ENCODE measurements at regions not wholly inside any gene's neighbourhood (a gene's known extent, or its start where the extent isn't known, plus 50 kb on each side); places are given as distances from the start of the nearest gene placed in this dataset.

GRCh38 chr7:118006979-118007378 is 133.7 kb upstream of the CTTNBP2 start:
- no peak for DNase-seq (ENCODE audit: low read depth, low spot score)
- H3K4me3 ChIP-seq (ENCODE audit: low read length): no peak overlapping the region

GRCh38 chr7:118009419-118009818 is 136.2 kb upstream of the CTTNBP2 start:
- H3K4me3 ChIP-seq (ENCODE audit: low read length): no peak overlapping the region
- no peak for DNase-seq (ENCODE audit: low read depth, low spot score)

DNA sequence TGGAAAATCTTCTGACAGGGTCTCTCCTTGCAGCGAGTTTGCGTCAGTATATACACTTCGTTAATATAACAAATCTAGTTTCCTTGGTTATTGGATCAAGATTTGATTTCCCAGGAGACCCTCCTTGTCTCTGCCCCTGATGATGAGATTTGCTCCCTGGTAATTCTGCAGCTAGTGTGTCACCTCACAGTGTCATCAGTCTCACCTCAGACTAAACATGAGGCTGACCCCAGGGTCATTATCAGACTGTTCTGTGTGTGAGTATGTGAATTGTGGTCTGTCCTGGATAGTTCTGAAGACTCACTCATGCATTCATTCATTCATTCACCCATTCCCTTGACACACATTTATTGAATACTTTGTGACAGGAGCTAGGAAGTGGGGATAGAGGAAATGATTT is 138.4 kb upstream of the CTTNBP2 start:
- DNase-seq (ENCODE audit: low read depth, low spot score): no peak
- H3K4me3 ChIP-seq (ENCODE audit: low read length): no peak overlapping the region

DNA sequence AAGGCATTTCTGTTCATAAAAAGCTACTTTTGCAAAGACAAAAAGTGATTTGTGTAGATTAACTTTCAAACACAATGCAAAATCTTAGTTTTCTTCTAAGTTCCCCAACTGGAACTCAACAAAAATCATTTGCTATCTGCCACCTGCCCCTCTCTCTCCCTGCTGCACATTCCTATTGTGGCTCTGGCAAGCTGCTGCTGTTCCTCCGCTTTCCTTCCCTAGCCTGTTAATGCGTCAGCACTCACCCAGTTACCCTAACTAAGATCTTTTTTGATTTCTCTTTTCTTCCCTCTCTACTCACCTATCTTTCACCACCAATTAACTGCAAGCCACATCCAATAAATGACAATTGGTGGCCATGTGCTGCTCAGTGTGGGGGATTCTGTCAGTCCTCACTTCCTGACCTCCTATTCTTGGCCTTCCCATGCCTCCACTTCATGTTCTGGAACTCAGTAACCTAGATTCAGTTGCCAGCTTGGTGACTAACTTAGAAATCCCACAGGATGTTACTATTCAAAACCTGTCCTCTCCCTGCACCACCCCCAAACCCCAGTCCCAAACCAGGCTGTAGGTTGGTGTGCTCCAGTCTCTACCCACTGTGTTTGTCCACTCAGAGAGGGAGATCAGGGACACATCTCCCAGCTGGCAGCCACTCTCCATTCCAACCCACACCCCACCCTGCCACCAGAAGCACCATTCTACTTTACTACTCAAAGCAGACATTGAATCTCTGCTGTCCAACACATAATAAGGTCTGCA is 140.2 kb upstream of the CTTNBP2 start:
- no peak overlapping the region for H3K4me3 ChIP-seq (ENCODE audit: low read length)
- no peak for DNase-seq (ENCODE audit: low read depth, low spot score)

- no peak for DNase-seq (ENCODE audit: low read depth, low spot score)
- H3K4me3 ChIP-seq (ENCODE audit: low read length): no peak overlapping the region
These were observed 149.3 kb upstream of the CTTNBP2 start for GRCh38 chr7:118022546-118022945.

DNA sequence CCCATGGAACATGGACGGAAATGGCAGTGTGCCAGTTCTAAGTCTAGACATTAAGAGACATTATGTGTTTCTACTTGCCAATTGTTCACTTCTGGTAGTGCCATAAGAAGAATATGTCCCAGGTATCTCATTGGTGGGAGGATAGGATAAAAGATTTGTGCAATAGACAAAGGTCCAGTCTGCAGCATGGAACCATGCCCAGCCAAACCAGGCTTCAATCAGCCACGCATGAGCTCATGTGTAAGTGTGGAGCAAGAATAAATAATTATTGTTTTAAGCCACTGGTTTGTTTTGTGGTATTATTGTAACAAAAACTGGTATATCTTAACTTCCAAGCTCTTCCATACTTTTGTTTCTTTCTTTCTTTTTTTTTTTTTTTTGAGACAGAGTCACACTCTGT is 153.6 kb upstream of the CTTNBP2 start:
- H3K4me3 ChIP-seq (ENCODE audit: low read length): no peak overlapping the region
- DNase-seq (ENCODE audit: low read depth, low spot score): no peak

DNA sequence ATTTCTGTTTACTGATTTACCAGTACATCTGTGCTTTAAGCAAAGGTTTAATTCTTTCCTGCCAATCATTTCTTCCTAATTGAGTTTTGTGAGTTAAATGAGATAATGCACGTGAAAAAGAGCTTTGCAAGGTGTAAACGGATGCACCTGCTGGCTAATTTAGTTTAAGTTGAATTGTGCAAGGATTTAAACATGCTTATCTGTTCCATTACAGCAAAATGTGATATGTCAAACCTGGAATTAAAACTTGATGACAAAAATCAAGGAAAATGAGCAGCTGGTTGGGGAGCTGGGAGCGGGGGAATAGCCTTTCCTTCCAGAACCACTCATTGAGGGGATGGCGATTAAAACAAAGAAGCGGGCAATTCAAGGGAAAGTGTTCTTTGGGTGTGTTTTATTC is 155.0 kb upstream of the CTTNBP2 start:
- no peak overlapping the region for H3K4me3 ChIP-seq (ENCODE audit: low read length)
- DNase-seq (ENCODE audit: low read depth, low spot score): no peak

GRCh38 chr7:118029826-118030422 is 154.0 kb upstream of the LSM8 start:
- no peak overlapping the region for H3K4me3 ChIP-seq (ENCODE audit: low read length)
- no peak for DNase-seq (ENCODE audit: low read depth, low spot score)

GRCh38 chr7:118033273-118033672 is 150.7 kb upstream of the LSM8 start:
- DNase-seq (ENCODE audit: low read depth, low spot score): no peak

DNA sequence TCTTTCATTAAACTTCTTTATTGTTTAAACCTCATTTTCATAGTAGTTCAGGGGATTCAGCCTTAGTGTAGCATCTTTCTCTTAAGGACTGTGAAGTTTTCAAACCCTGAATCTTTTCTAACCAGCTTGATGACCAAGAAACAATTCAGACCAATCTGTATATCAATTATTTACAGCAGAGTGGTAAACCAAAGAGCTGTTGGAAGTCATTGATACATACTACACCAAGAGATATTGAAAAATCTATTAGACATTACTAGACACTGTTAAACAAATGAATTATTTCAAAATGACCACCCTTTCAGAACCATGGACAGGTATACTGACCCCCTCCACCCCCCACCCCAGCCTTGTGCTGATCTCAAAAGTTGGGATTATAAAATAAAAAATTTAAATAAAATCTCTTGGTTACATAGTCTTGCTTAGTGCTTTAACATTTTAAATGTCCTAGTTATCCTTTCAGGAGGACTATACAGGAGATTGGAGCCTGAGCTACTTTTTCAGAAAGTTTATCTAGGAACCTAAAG is 143.9 kb upstream of the LSM8 start:
- H3K4me3 ChIP-seq (ENCODE audit: low read length): no peak overlapping the region
- no peak for DNase-seq (ENCODE audit: low read depth, low spot score)

More at GRCh38 chr7:118033273-118033672, 150.7 kb upstream of the LSM8 start:
- no peak overlapping the region for H3K4me3 ChIP-seq (ENCODE audit: low read length)

DNA sequence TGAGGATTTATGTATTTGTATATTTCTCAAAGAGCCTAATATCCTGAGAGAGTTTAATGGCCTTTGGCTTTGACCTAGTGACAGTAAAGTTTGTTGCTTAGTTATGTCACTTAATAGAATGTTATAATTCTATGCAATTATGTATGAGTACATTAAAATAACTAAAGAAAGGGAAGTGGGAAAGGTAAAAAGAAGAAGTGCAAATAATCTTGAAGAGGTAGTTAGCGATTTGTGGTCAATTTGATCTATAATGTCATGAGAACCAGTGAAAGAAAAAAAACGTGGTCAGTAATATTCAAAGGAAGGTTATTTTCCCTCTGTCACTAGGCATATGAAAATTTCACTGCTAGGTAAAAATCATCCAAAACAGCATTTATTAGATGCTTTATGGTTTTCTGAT is 143.4 kb upstream of the LSM8 start:
- no peak overlapping the region for H3K4me3 ChIP-seq (ENCODE audit: low read length)
- DNase-seq (ENCODE audit: low read depth, low spot score): no peak

- no peak for DNase-seq (ENCODE audit: low read depth, low spot score)
- H3K4me3 ChIP-seq (ENCODE audit: low read length): no peak overlapping the region
These were observed 142.6 kb upstream of the LSM8 start for GRCh38 chr7:118041251-118041878.

DNA sequence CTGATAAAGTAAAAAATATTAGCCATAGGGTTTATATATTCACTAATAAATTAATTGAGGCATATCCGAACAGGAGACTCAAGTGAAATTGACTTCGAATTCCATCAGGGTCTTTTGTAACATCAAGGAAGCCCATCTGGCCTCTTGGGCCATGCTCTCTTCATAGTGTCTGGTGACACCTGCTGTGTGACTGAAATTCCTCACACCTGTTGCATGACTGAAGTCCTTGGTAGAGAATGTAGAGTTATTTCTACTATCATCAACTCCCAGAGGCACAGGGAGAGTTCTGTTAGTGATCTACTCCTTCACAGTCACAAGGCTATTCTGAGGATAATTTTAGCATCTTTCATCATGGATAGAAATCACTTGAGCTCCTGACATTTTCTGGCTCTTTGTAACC is 138.3 kb upstream of the LSM8 start:
- no peak overlapping the region for H3K4me3 ChIP-seq (ENCODE audit: low read length)
- no peak for DNase-seq (ENCODE audit: low read depth, low spot score)

DNA sequence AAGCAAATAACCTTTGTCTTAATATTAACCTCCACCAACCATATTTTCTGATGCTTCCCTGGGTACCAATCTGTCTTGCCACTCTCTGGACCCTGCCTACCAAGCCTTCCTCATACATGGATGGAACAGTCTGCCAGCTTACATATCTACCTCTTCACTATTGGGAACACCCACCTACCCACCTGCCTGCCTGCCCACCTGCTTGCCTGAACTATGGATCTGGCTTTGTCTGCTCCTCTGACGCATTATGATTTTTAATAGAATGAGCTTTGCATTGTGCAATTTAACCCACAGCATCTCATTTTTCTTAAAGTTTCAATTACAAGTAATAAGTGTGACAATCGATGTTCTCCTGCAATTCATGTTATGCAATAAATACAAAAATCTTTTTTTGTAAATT is 137.9 kb upstream of the LSM8 start:
- H3K4me3 ChIP-seq (ENCODE audit: low read length): no peak overlapping the region
- DNase-seq (ENCODE audit: low read depth, low spot score): no peak

DNA sequence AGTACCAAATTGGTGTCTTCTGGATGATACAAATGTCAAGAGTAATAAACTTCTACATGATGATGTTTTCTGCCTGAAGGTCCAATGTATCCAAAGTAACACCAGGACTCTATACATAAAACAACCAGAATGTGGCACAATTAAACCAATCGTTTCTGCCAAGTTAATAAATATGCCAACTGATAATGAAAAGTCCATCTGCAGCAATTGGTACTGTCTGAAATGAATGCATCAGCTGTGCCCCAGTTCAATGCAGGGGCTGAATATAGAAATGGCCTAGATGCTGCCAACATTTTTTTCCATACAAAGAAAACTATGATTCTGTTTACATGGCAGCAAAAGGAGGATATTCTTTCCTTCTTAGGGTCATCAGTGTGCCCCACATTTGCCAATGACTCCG is 137.2 kb upstream of the LSM8 start:
- no peak for DNase-seq (ENCODE audit: low read depth, low spot score)
- no peak overlapping the region for H3K4me3 ChIP-seq (ENCODE audit: low read length)

GRCh38 chr7:118052336-118052735 is 131.6 kb upstream of the LSM8 start:
- no peak for DNase-seq (ENCODE audit: low read depth, low spot score)
- H3K4me3 ChIP-seq (ENCODE audit: low read length): no peak overlapping the region

DNA sequence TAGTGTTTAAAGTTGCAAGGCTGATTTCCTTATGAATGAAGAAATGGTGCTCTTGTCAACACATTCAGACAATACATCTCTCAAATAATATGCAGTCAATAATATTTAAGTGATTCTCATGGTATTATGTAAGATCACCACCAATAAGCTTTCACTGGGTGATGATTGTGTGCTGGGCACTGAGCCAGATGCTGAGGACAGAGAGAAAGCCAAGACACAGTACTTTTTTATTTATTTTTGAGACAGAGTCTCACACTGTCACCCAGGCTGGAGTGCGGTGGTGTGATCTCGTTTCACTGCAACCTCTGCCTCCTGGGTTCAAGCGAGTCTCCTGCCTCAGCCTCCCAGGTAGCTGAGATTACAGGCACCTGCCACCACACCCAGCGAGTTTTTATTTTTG is 130.6 kb upstream of the LSM8 start:
- no peak for DNase-seq (ENCODE audit: low read depth, low spot score)
- no peak overlapping the region for H3K4me3 ChIP-seq (ENCODE audit: low read length)

DNA sequence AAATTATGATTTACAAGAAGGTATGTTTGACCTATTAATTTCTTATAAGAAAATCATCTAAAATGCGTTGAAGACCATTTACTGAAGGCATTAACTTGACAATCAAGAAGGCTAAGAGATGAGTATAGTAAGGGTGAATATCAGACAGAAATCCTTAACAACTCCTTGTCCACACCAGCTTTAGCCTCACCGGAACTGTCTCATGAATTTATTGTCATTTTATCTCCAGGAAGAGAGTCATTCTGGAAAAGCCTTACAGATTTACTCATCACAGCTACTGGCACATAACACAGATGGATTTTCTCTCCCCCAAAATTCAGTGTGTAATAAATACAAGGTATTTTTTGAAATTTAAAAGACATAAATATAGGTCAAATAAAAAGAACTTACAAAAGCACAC is 129.4 kb upstream of the LSM8 start:
- DNase-seq (ENCODE audit: low read depth, low spot score): no peak

GRCh38 chr7:118055647-118056046 is 128.3 kb upstream of the LSM8 start:
- no peak overlapping the region for H3K4me3 ChIP-seq (ENCODE audit: low read length)
- DNase-seq (ENCODE audit: low read depth, low spot score): no peak

More for the DNA sequence above, 129.4 kb upstream of the LSM8 start:
- no peak overlapping the region for H3K4me3 ChIP-seq (ENCODE audit: low read length)

- no peak for DNase-seq (ENCODE audit: low read depth, low spot score)
- H3K4me3 ChIP-seq (ENCODE audit: low read length): no peak overlapping the region
These were observed 126.6 kb upstream of the LSM8 start for GRCh38 chr7:118057404-118057803.
